MM.1S (cell line): ENCODE measurements at regions not wholly inside any gene's neighbourhood (a gene's known extent, or its start where the extent isn't known, plus 50 kb on each side); places are given as distances from the start of the nearest gene placed in this dataset.

Experiments
- DNase-seq: peaks from one replicate; pipeline ENCODE4 v3.0.0-alpha.2; 2015
- H2AFZ ChIP-seq: fragments of 300-600 bp; sonication (generic); 2 replicates; pipeline ENCODE4 v1.6.0; 2016; ENCODE audit warnings: antibody characterized with exemption, low read length
- H3F3A ChIP-seq: fragments of 300-600 bp; sonication (generic); 2 replicates; pipeline ENCODE4 v1.6.1; 2016; ENCODE audit warnings: mild to moderate bottlenecking, antibody characterized with exemption, low read length, moderate library complexity, mixed read lengths; ENCODE audit not compliant: insufficient read depth
- H3K27ac ChIP-seq: fragments of 300-600 bp; sonication (generic); 2 replicates; pipeline ENCODE4 v1.5.1; 2016; ENCODE audit warnings: mild to moderate bottlenecking, low read length
- H3K27me3 ChIP-seq: fragments of 300-600 bp; sonication (generic); replicated peaks from 2 replicates; pipeline ENCODE4 v1.6.0; 2016; ENCODE audit warnings: low read length; ENCODE audit not compliant: insufficient read depth
- H3K36me3 ChIP-seq: fragments of 300-600 bp; sonication (generic); replicated peaks from 2 replicates; pipeline ENCODE4 v1.6.1; 2016; ENCODE audit warnings: mild to moderate bottlenecking, low read length, mixed read lengths; ENCODE audit not compliant: insufficient read depth
- H3K4me1 ChIP-seq: fragments of 300-600 bp; sonication (generic); 2 replicates; pipeline ENCODE4 v1.6.1; 2016; ENCODE audit warnings: low read length, mixed read lengths
- H3K4me2 ChIP-seq: fragments of 300-600 bp; sonication (generic); 2 replicates; pipeline ENCODE4 v1.6.0; 2016; ENCODE audit warnings: low read depth, low read length
- H3K4me3 ChIP-seq: fragments of 300-600 bp; sonication (generic); 2 replicates; pipeline ENCODE4 v1.5.1; 2016; ENCODE audit warnings: low read length, mixed read lengths
- H3K79me2 ChIP-seq: fragments of 300-600 bp; sonication (generic); 2 replicates; pipeline ENCODE4 v1.6.1; 2016; ENCODE audit warnings: mixed run types, low read length, mixed read lengths
- H3K9ac ChIP-seq: fragments of 300-600 bp; sonication (generic); 2 replicates; pipeline ENCODE4 v1.6.1; 2016; ENCODE audit warnings: low read length, mixed read lengths
- H3K9me2 ChIP-seq: fragments of 300-600 bp; sonication (generic); replicated peaks from 2 replicates; pipeline ENCODE4 v1.6.1; 2016; ENCODE audit warnings: mild to moderate bottlenecking, low read length, mixed read lengths; ENCODE audit not compliant: insufficient read depth
- H3K9me3 ChIP-seq: fragments of 300-600 bp; sonication (generic); replicated peaks from 2 replicates; pipeline ENCODE4 v1.6.1; 2016; ENCODE audit warnings: mild to moderate bottlenecking, low read length, mixed read lengths; ENCODE audit not compliant: insufficient read depth
- H4K20me1 ChIP-seq: fragments of 300-600 bp; sonication (generic); 2 replicates; pipeline ENCODE4 v1.6.1; 2016; ENCODE audit warnings: mild to moderate bottlenecking, low read length, moderate library complexity, mixed read lengths; ENCODE audit not compliant: insufficient read depth
- CTCF ChIP-seq: fragments of 300-600 bp; sonication (generic); IDR thresholded peaks from 2 replicates; pipeline ENCODE4 v1.5.1; 2016; ENCODE audit warnings: antibody characterized with exemption, low read length, mixed read lengths
- EZH2 ChIP-seq: fragments of 300-600 bp; sonication (generic); optimal IDR thresholded peaks from 2 replicates; pipeline ENCODE3; 2017; ENCODE audit warnings: low read depth, mild to moderate bottlenecking, antibody characterized with exemption, low read length, mixed read lengths
- EZH2phosphoT487 ChIP-seq: fragments of 300-600 bp; sonication (generic); IDR thresholded peaks from 2 replicates; pipeline ENCODE4 v1.6.1; 2018; ENCODE audit warnings: antibody characterized with exemption, low read length

- Histone ChIP-seq H2AFZ (no peak overlapping the region), H3K4me2 (no peak overlapping the region), H3K9me2 (no peaks in the 10 kb centered on the region), H3K4me3 (no peak overlapping the region), H3F3A (no peaks in the 10 kb centered on the region), H3K4me1 (no peaks in the 10 kb centered on the region), H3K9me3 (no peaks in the 10 kb centered on the region), H3K27me3 (no peaks in the 10 kb centered on the region), H4K20me1 (no peaks in the 10 kb centered on the region), H3K79me2 (no peaks in the 10 kb centered on the region), H3K36me3 (no peaks in the 10 kb centered on the region), H3K9ac (no peak overlapping the region), H3K27ac (no peak overlapping the region)
- TF ChIP-seq EZH2 (no peak), EZH2phosphoT487 (no peak), CTCF (no peak)
- no peak for DNase-seq
Measured at GRCh38 chr4:175422331-175422730, 389.7 kb downstream of the GPM6A start.

- Histone ChIP-seq H3K36me3 (no peaks in the 10 kb centered on the region), H2AFZ (no peak overlapping the region), H3K4me3 (no peak overlapping the region), H3K27me3 (no peaks in the 10 kb centered on the region), H3K9ac (no peak overlapping the region), H4K20me1 (no peaks in the 10 kb centered on the region), H3K79me2 (no peaks in the 10 kb centered on the region), H3K9me2 (no peaks in the 10 kb centered on the region), H3F3A (no peaks in the 10 kb centered on the region), H3K27ac (no peak overlapping the region), H3K4me1 (no peaks in the 10 kb centered on the region), H3K9me3 (no peaks in the 10 kb centered on the region), H3K4me2 (no peak overlapping the region)
- no peak for DNase-seq
- TF ChIP-seq EZH2phosphoT487 = no peak
- TF ChIP-seq EZH2 = no peak
- no peak for TF ChIP-seq CTCF
Measured at GRCh38 chr4:175424111-175424510, 388.0 kb downstream of the GPM6A start.

GRCh38 chr4:175427751-175428150 lies 384.3 kb downstream of the GPM6A start:
- no peak for DNase-seq
- Histone ChIP-seq H3K4me2 (no peak overlapping the region), H3K4me3 (no peak overlapping the region), H2AFZ (no peak overlapping the region), H3K4me1 (no peaks in the 10 kb centered on the region), H4K20me1 (no peaks in the 10 kb centered on the region), H3K9ac (no peak overlapping the region), H3K79me2 (no peaks in the 10 kb centered on the region), H3K36me3 (no peaks in the 10 kb centered on the region), H3F3A (no peaks in the 10 kb centered on the region), H3K9me3 (no peaks in the 10 kb centered on the region), H3K27ac (no peak overlapping the region), H3K27me3 (no peaks in the 10 kb centered on the region), H3K9me2 (no peaks in the 10 kb centered on the region)
- no peak for TF ChIP-seq EZH2phosphoT487
- TF ChIP-seq CTCF = no peak
- no peak for TF ChIP-seq EZH2

- Histone ChIP-seq H3K9me3 (no peaks in the 10 kb centered on the region), H3K79me2 (no peaks in the 10 kb centered on the region), H3K36me3 (no peaks in the 10 kb centered on the region), H3K9me2 (no peaks in the 10 kb centered on the region), H4K20me1 (no peaks in the 10 kb centered on the region), H3K9ac (no peak overlapping the region), H3K4me1 (no peaks in the 10 kb centered on the region), H3K4me3 (no peak overlapping the region), H3F3A (no peaks in the 10 kb centered on the region), H3K27me3 (no peaks in the 10 kb centered on the region), H2AFZ (no peak overlapping the region), H3K4me2 (no peak overlapping the region), H3K27ac (no peak overlapping the region)
- TF ChIP-seq EZH2phosphoT487 = no peak
- no peak for TF ChIP-seq CTCF
- no peak for TF ChIP-seq EZH2
- no peak for DNase-seq
Measured at GRCh38 chr4:175431694-175432093, 380.4 kb downstream of the GPM6A start.
